ENCODE measurements at regions not wholly inside any gene's neighbourhood (a gene's known extent, or its start where the extent isn't known, plus 50 kb on each side); places are given as distances from the start of the nearest gene placed in this dataset.

DNA sequence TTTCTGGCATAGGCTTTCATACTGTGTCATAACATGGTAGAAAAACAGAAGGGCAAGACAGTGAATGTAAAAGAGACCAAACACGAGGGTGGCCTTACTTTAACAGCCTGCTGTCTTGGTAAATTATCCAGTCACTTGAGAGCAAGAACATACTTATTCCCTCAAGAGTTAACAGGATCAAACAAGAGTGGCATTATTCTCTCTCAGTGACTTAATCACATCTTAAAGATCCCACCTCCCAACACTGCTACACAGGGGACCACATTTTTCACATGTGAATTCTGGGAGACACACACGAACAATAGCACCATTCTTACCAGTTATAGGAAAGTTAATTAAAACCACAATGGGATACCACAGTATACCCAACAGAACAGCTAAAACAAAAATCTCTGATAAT is 898.0 kb upstream of the C9orf72 start:
- TF ChIP-seq PHF8 (CRISPR knock-in tag; IDR thresholded peaks at IDR 0.05) (no peak), JUN (CRISPR knock-in tag; IDR thresholded peaks at IDR 0.05) (no peak), SMC3 (IDR thresholded peaks at IDR 0.05; ENCODE audit: low read length) (no peak), ZFX (CRISPR knock-in tag; IDR thresholded peaks at IDR 0.05; ENCODE audit: low read depth) (no peak), ZBTB1 (CRISPR knock-in tag; IDR thresholded peaks at IDR 0.05; ENCODE audit: borderline replicate concordance) (no peak), CREM (IDR thresholded peaks at IDR 0.05) (no peak), CREM (CRISPR knock-in tag; IDR thresholded peaks at IDR 0.05) (no peak), ZNF839 (CRISPR knock-in tag; IDR thresholded peaks at IDR 0.05; ENCODE audit: borderline replicate concordance) (no peak), KDM5A (IDR thresholded peaks at IDR 0.05; ENCODE audit: borderline replicate concordance, low read length) (no peak), EZH2 (conservative IDR thresholded peaks at IDR 0.05; ENCODE audit: low read depth, low read length) (no peak)
- TF ChIP-seq, protein P1, sequence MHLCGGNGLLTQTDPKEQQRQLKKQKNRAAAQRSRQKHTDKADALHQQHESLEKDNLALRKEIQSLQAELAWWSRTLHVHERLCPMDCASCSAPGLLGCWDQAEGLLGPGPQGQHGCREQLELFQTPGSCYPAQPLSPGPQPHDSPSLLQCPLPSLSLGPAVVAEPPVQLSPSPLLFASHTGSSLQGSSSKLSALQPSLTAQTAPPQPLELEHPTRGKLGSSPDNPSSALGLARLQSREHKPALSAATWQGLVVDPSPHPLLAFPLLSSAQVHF (CRISPR knock-in tag; IDR thresholded peaks at IDR 0.05) = no peak
- TF ChIP-seq, protein P2, sequence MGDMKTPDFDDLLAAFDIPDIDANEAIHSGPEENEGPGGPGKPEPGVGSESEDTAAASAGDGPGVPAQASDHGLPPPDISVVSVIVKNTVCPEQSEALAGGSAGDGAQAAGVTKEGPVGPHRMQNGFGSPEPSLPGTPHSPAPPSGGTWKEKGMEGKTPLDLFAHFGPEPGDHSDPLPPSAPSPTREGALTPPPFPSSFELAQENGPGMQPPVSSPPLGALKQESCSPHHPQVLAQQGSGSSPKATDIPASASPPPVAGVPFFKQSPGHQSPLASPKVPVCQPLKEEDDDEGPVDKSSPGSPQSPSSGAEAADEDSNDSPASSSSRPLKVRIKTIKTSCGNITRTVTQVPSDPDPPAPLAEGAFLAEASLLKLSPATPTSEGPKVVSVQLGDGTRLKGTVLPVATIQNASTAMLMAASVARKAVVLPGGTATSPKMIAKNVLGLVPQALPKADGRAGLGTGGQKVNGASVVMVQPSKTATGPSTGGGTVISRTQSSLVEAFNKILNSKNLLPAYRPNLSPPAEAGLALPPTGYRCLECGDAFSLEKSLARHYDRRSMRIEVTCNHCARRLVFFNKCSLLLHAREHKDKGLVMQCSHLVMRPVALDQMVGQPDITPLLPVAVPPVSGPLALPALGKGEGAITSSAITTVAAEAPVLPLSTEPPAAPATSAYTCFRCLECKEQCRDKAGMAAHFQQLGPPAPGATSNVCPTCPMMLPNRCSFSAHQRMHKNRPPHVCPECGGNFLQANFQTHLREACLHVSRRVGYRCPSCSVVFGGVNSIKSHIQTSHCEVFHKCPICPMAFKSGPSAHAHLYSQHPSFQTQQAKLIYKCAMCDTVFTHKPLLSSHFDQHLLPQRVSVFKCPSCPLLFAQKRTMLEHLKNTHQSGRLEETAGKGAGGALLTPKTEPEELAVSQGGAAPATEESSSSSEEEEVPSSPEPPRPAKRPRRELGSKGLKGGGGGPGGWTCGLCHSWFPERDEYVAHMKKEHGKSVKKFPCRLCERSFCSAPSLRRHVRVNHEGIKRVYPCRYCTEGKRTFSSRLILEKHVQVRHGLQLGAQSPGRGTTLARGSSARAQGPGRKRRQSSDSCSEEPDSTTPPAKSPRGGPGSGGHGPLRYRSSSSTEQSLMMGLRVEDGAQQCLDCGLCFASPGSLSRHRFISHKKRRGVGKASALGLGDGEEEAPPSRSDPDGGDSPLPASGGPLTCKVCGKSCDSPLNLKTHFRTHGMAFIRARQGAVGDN (CRISPR knock-in tag; IDR thresholded peaks at IDR 0.05) = no peak
